ENCODE measurements at regions not wholly inside any gene's neighbourhood (a gene's known extent, or its start where the extent isn't known, plus 50 kb on each side); places are given as distances from the start of the nearest gene placed in this dataset.

DNA sequence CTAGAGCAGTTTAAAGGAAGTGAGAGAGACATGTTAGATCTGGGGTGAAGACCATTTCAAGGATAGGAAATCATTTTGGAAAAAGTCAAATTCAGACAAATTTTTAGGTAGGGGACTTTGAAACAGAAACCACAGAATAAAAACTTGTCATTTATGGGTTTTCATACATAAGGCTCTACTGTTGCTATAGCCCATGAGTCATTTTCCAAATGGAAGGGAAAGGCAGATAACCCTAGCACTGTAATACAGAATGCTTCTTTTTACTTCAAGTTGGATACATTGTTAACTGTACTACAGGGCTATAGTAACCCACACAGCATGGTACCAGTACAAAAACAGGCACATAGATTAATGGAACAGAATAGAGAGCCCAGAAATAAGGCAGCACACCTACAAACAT, 455.4 kb downstream of the EBF1 start:
- DNase-seq: no peak

- DNase-seq: no peak
These were observed 455.9 kb downstream of the EBF1 start for GRCh38 chr5:158643840-158644239.

DNA sequence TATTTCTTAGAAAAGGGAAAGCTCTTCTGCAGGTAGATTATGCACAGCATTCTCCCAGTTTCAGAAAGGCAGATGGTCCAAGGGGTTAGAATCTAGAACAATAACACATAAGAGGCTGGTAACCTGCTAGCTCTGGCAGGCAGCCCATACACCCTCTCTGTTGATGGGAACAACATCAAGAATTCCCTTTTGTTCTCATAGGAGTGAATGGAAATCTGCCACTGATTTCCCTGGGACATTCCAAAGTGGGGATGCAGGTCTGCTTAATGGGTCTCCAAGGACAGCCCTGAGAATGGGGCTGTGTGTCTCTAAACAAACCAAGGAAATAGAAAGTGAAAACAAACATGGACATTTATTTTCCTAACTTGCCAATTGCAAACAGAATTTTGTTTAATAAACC, 456.8 kb downstream of the EBF1 start:
- DNase-seq: no peak

GRCh38 chr5:158641016-158641415, 458.7 kb downstream of the EBF1 start:
- no peak for DNase-seq

DNA sequence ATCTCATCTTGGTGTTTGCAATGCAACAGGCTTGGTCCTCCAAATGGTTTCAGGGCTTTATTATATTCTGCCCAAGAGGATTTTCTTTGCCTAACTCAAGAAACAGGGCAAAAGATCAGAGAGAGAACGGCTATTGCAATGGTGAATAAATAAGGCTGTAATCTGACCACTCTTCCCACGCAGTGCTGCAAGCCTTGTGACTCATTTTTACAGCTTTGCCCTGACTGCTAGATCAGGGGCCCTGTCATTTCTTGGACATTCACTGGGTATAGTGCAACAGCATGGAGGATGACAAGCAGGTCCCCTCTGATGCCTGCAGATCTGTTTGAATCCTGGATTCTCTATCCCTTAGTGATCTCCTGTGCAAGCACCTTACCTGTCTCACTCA, 459.1 kb downstream of the EBF1 start:
- DNase-seq: no peak

- no peak for DNase-seq
These were observed 459.7 kb downstream of the EBF1 start for GRCh38 chr5:158639881-158640592.

GRCh38 chr5:158638396-158638795, 461.3 kb downstream of the EBF1 start:
- DNase-seq: no peak

- no peak for DNase-seq
These were observed 462.7 kb downstream of the EBF1 start for GRCh38 chr5:158637039-158637438.

GRCh38 chr5:158635565-158635964, 464.2 kb downstream of the EBF1 start:
- DNase-seq: no peak

GRCh38 chr5:158634714-158635113, 465.0 kb downstream of the EBF1 start:
- DNase-seq: no peak

DNA sequence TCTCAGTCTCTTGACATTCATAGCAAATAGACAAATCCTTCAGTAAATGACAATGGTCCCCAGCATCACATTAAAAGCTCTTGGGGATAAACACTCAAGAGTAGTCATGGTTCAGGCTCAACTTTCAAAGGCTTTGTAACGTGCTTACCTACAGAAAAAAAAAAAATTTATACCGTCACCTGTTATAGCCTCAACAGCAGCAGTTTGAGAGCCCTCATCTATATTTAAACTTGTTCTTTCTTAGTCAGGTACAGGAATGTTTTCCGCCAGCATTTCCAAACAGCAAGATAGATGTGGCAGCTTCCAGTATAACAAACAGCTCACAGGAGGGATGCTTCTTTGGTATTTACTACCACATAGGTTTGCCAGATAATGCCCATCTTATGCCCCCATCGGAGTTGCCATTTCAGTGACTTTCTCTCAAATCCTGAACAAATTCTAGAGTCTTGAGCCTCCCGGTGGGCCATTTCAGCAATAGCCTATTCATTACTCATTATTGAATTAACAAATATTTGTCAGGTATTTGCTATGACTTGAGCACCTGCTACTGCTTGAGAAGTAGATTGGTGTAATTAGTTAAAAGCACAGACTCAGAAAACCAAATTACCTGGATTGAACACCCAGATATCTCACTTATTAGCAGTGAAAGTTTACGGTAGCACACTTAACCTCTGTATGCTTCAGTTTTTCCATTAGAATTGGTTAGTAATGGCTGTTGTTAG, 470.0 kb downstream of the EBF1 start:
- DNase-seq: no peak

DNA sequence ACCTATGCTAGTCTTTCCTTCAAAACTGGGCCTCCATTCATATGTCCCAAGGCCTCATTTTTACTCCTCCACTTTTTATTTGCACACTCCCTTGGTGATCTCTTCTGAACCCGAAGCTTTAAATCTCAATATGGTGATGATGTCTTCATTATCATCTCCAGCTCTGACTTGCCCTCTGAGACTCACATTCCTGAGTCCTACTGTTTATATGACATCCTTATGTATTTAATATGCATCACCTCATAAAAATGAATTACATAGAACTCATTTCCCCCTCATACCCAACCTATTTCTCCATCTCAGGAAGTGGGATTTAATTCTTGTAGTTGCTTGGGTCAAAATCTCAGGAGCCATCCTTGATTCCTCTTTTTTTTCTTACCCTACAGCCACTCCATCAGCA, 473.0 kb downstream of the EBF1 start:
- DNase-seq: no peak

DNA sequence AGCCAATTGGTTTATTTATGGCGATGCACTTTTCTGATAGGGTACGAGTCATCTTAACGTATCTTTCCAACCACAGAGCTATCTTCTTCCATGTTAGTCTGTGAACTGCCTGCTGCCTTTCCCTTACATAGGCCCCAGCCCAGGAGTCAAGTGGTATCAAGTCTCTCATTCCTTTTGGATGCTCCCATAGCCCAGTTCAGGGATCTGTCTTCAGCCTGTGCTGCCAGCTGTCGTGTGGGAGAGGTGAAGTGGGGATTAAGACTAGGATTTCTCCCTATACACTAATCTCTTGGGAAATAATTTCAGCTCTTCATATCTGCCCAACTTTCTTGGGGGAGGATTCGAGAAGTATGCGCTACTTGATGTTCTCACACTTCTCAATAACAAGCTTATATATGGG, 475.7 kb downstream of the EBF1 start:
- no peak for DNase-seq

DNA sequence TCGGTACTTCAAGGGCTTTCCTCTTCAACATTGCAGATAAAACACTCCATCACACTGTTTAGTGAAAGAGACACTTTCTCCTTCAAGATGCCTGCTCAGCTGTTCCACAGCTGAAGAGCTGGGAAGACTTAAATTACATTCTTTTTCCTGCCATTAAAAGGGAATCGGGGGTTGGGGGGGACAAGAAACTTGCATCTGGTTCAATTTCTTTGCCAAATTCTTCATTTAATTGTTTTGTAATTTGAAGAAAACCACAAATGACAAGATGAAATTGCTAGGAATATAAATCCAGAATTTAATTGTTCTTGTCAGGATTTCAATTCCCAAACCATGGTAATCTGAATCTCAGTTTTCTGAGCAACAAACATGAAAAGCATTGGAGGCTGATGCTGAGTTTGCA, 478.3 kb downstream of the EBF1 start:
- DNase-seq: no peak

GRCh38 chr5:158619083-158619788, 480.5 kb downstream of the EBF1 start:
- DNase-seq: no peak

DNA sequence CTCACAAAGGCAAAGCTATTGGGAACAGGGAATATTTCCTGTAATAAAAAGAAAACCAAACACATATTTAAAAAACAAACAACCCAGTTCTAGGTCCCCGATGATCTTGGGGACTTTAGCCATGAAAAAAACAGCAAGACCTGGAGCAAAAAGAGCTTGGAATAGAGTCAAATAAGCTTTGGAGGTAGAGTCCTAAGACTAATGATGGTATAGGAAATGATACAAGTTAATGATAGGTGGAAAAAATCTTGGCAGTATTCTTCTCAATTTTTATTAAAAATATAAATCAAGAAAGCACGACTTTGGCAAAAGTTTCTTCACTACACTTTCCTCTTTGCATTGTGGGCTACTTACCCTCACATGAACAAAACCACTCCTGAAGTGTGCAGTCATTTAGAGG, 481.5 kb downstream of the EBF1 start:
- no peak for DNase-seq

- no peak for DNase-seq
These were observed 483.0 kb downstream of the EBF1 start for GRCh38 chr5:158616707-158617106.

- no peak for DNase-seq
These were observed 484.8 kb downstream of the EBF1 start for GRCh38 chr5:158614951-158615350.

GRCh38 chr5:158611581-158611980, 488.1 kb downstream of the EBF1 start:
- DNase-seq: no peak

DNA sequence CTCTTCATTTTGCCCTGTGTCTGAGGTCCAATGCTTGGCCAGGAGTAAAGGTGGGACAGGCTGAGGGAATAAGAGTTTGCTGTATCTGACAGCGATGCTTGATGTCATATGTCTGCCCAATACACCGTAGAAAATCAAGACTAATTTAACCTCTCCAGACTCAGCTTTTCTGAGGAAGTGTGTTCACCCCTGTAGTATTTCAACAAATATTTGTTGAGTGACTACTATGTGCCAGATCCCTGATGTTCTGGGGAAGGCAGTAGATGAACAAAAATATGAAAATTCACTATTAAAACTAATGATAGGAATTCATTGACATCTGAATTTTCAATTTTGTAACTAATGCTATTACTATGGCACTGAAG, 489.7 kb downstream of the EBF1 start:
- DNase-seq: no peak

- no peak for DNase-seq
These were observed 490.2 kb downstream of the EBF1 start for GRCh38 chr5:158609333-158610050.

DNA sequence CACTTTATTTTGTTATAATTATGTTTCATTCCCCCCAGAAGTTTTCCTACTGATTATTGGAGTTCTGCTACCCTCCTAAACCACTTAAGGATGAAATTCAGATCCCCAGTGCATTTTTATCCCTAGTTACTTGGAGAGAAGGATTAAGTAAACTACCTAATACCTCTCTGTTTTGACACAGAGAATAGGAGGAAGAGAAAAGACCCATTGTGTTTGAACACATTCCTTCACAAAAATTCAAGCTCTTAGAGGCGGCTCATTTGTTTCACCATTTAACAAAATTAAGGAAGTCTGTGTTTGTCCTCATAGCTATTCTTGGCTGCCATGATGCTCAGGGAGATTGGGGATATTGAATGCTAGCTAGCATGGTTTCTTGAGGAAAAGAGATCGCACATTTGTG, 492.6 kb downstream of the EBF1 start:
- no peak for DNase-seq

DNA sequence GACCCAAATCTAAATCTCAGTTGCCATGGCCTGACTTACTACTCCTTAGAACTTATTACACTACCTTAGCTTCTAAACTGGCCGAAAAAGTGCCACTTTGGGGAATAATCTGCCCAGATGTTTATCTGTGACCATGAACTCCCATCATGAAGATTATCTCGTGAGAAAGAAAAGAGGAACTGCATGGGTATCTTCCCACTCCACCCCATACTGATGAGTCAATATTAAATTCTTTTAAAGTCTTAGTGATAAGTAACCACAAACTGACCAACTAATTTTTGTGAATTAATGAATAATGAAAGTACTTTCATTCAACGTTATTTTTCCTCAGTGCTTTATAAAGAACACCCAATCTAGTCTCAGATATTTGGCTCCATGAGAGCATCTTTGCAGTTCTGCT, 493.5 kb downstream of the EBF1 start:
- no peak for DNase-seq

DNA sequence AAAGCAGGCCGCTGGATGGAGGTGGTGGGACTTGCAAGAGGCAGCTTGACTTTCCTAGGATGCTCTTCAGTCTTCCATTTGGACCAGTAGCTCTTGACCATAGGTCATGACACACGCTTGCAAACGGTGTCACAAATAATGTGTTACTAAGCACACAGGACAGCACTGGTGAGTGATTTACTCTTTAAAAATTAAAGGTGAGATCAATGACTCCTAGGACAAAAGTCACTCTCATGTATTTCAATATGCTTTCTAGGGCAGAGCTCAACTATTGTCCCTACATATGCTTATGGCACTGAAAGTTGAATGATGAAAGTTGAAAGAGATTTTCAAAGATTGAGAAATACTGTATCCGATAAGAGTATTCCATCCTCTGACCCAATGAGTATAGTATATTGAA, 496.7 kb downstream of the EBF1 start:
- no peak for DNase-seq
